Astrocyte (in vitro differentiated cells and primary cell): ENCODE measurements at regions not wholly inside any gene's neighbourhood (a gene's known extent, or its start where the extent isn't known, plus 50 kb on each side); places are given as distances from the start of the nearest gene placed in this dataset.

ENCODE experiments used
- DNase-seq: peaks from one replicate; pipeline ENCODE4 v3.0.0-alpha.2; 2010; ENCODE audit warnings: low read depth
- FAIRE-seq: peaks from 2 replicates; lab custom pipeline; 2011; peaks lifted over from hg19 to GRCh38; lab: Jason Lieb, UNC
- H2AFZ ChIP-seq: 2 replicates; pipeline ENCODE4 v1.6.0; 2012; ENCODE audit warnings: low read depth, low read length, inconsistent platforms
- H3K27ac ChIP-seq: 2 replicates; pipeline ENCODE4 v1.5.1; 2011; ENCODE audit warnings: low read depth, low read length, inconsistent platforms
- H3K27me3 ChIP-seq: 2 replicates; pipeline ENCODE4 v1.6.0; 2011; ENCODE audit warnings: low read length, inconsistent platforms; ENCODE audit not compliant: insufficient read depth
- H3K36me3 ChIP-seq: 2 replicates; pipeline ENCODE4 v1.5.1; 2011; ENCODE audit warnings: low read length, inconsistent platforms; ENCODE audit not compliant: insufficient read depth
- H3K4me1 ChIP-seq: 2 replicates; pipeline ENCODE4 v1.5.1; 2011; ENCODE audit warnings: low read length, inconsistent platforms; ENCODE audit not compliant: insufficient read depth
- H3K4me2 ChIP-seq: 2 replicates; pipeline ENCODE4 v1.6.0; 2012; ENCODE audit warnings: low read length, inconsistent platforms
- H3K4me3 ChIP-seq: 2 replicates; pipeline ENCODE4 v1.5.1; 2011; ENCODE audit warnings: low read depth, mild to moderate bottlenecking, low read length, inconsistent platforms; ENCODE audit not compliant: insufficient read depth
- H3K79me2 ChIP-seq: 2 replicates; pipeline ENCODE4 v1.6.0; 2012; ENCODE audit warnings: mild to moderate bottlenecking, low read length, inconsistent platforms; ENCODE audit not compliant: insufficient read depth
- H3K9ac ChIP-seq: 2 replicates; pipeline ENCODE4 v1.6.0; 2012; ENCODE audit warnings: mild to moderate bottlenecking, low read length, inconsistent platforms
- H3K9me3 ChIP-seq: 2 replicates; pipeline ENCODE4 v1.5.1; 2012; ENCODE audit warnings: low read depth, mild to moderate bottlenecking, low read length, inconsistent platforms; ENCODE audit not compliant: insufficient read depth
- H4K20me1 ChIP-seq: 2 replicates; pipeline ENCODE4 v1.6.0; 2012; ENCODE audit warnings: low read length, inconsistent platforms; ENCODE audit not compliant: insufficient read depth
- H3K27ac Mint-ChIP-seq: one replicate; pipeline ENCODE4 v1.8.0; 2021; ENCODE audit warnings: mild to moderate bottlenecking, mixed read lengths; ENCODE audit not compliant: unreplicated experiment
- H3K27me3 Mint-ChIP-seq: one replicate; pipeline ENCODE4 v1.8.0; 2021; ENCODE audit warnings: low read depth, mixed read lengths; ENCODE audit not compliant: unreplicated experiment
- H3K36me3 Mint-ChIP-seq: one replicate; pipeline ENCODE4 v1.8.0; 2021; ENCODE audit warnings: low read depth, mixed read lengths; ENCODE audit not compliant: unreplicated experiment
- H3K4me1 Mint-ChIP-seq: one replicate; pipeline ENCODE4 v1.8.0; 2021; ENCODE audit warnings: low read depth, mixed read lengths; ENCODE audit not compliant: unreplicated experiment
- H3K4me3 Mint-ChIP-seq: one replicate; pipeline ENCODE4 v1.8.0; 2021; ENCODE audit warnings: mild to moderate bottlenecking, moderate library complexity, mixed read lengths; ENCODE audit not compliant: unreplicated experiment
- H3K9me3 Mint-ChIP-seq: one replicate; pipeline ENCODE4 v1.8.0; 2021; ENCODE audit warnings: mild to moderate bottlenecking, mixed read lengths; ENCODE audit not compliant: unreplicated experiment
- CTCF ChIP-seq: IDR thresholded peaks from 2 replicates; pipeline ENCODE4 v1.5.1; 2011; ENCODE audit warnings: low read depth, mild to moderate bottlenecking, inconsistent platforms, low read length, moderate library complexity; ENCODE audit not compliant: insufficient read depth
- EZH2 ChIP-seq: IDR thresholded peaks from 2 replicates; pipeline ENCODE4 v1.6.1; 2012; ENCODE audit warnings: mild to moderate bottlenecking, low read length, inconsistent platforms; ENCODE audit not compliant: insufficient read depth

GRCh38 chr7:110601710-110602109 lies 489.2 kb upstream of the LRRN3 start:
- FAIRE-seq (no peak), DNase-seq (no peak)
- no peak overlapping the region for H3K27ac ChIP-seq
- no peaks in the 10 kb centered on the region for H3K79me2 ChIP-seq
- H3K4me2 ChIP-seq = no peak overlapping the region
- no peaks in the 10 kb centered on the region for H3K27me3 Mint-ChIP-seq
- H3K4me3 ChIP-seq = no peak overlapping the region
- no peaks in the 10 kb centered on the region for H3K9me3 ChIP-seq
- TF ChIP-seq CTCF (no peak), EZH2 (no peak)
- no peaks in the 10 kb centered on the region for H3K36me3 ChIP-seq
- H3K4me3 Mint-ChIP-seq = no peak overlapping the region
- H2AFZ ChIP-seq = no peak overlapping the region
- H3K36me3 Mint-ChIP-seq = no peaks in the 10 kb centered on the region
- no peaks in the 10 kb centered on the region for H3K4me1 ChIP-seq
- H3K9me3 Mint-ChIP-seq = no peaks in the 10 kb centered on the region
- no peak overlapping the region for H3K27ac Mint-ChIP-seq
- H3K27me3 ChIP-seq = no peaks in the 10 kb centered on the region
- H4K20me1 ChIP-seq = no peaks in the 10 kb centered on the region
- H3K9ac ChIP-seq = no peak overlapping the region
- H3K4me1 Mint-ChIP-seq = peaks cover 1% of the 10 kb centered on the region

- Histone ChIP-seq H3K4me1 (no peaks in the 10 kb centered on the region), H3K27me3 (no peaks in the 10 kb centered on the region), H3K27ac (no peak overlapping the region), H3K36me3 (no peaks in the 10 kb centered on the region), H3K9ac (no peak overlapping the region), H4K20me1 (no peaks in the 10 kb centered on the region), H3K9me3 (no peaks in the 10 kb centered on the region), H3K4me3 (no peak overlapping the region), H3K79me2 (no peaks in the 10 kb centered on the region), H3K4me2 (no peak overlapping the region), H2AFZ (no peak overlapping the region)
- no peaks in the 10 kb centered on the region for H3K9me3 Mint-ChIP-seq
- H3K4me3 Mint-ChIP-seq = no peak overlapping the region
- FAIRE-seq (no peak), DNase-seq (no peak)
- H3K27me3 Mint-ChIP-seq = no peaks in the 10 kb centered on the region
- no peak overlapping the region for H3K27ac Mint-ChIP-seq
- no peak for TF ChIP-seq CTCF
- TF ChIP-seq EZH2 = no peak
- H3K4me1 Mint-ChIP-seq = peaks cover 1% of the 10 kb centered on the region
- no peaks in the 10 kb centered on the region for H3K36me3 Mint-ChIP-seq
Measured at GRCh38 chr7:110604206-110604605, 486.7 kb upstream of the LRRN3 start.

GRCh38 chr7:110604885-110605284 lies 486.0 kb upstream of the LRRN3 start:
- Histone ChIP-seq H3K4me3 (no peak overlapping the region), H3K27ac (no peak overlapping the region), H3K4me2 (no peak overlapping the region), H3K9me3 (no peaks in the 10 kb centered on the region), H3K9ac (no peak overlapping the region), H3K36me3 (no peaks in the 10 kb centered on the region), H3K79me2 (no peaks in the 10 kb centered on the region), H3K27me3 (no peaks in the 10 kb centered on the region), H3K4me1 (no peaks in the 10 kb centered on the region), H4K20me1 (no peaks in the 10 kb centered on the region), H2AFZ (no peak overlapping the region)
- H3K9me3 Mint-ChIP-seq = no peaks in the 10 kb centered on the region
- no peak overlapping the region for H3K4me3 Mint-ChIP-seq
- no peak overlapping the region for H3K27ac Mint-ChIP-seq
- no peaks in the 10 kb centered on the region for H3K27me3 Mint-ChIP-seq
- no peaks in the 10 kb centered on the region for H3K36me3 Mint-ChIP-seq
- TF ChIP-seq CTCF (no peak), EZH2 (no peak)
- FAIRE-seq = no peak
- H3K4me1 Mint-ChIP-seq = no peaks in the 10 kb centered on the region
- no peak for DNase-seq
